ENCODE measurements at regions not wholly inside any gene's neighbourhood (a gene's known extent, or its start where the extent isn't known, plus 50 kb on each side); places are given as distances from the start of the nearest gene placed in this dataset.

DNA sequence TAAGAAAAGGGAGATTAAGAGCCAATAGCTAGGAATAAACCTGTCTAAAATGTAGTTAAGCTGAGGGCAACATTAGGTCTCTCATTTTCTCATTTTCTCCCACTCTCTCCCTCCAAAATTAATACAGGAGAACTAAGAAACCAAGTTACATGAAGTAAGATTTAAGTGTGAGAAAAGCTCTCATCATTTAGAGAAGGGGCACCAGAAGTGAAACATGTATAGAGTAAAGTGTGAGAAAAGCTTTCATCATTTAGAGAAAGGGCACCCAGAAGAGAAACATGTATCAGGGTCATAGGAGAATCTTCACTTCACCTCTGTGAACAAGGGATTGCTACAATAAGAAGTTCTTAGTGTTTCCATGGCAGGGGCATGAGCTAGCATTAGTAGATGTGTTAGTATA, 132.4 kb upstream of the CNTN1 start:
- DNase-seq: no peak

DNA sequence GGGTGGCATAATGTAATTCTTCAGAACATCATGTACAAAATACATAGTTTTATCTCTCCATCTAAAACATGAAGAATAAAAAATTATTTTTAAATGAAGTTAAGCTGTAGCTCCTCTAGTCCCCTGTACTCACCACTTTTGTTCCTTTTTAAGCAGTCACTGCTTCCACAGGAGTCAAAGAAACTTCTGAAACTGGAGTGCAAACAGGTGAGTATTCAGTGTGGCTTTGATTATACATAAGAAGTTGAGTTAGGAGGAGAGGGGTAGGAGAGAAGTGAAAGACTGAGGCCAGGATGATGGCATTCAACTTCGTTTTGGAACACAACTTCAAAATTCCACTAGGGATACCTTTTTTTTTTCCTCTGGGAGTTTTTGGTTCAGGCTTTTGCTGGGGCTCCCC, 131.4 kb upstream of the CNTN1 start:
- no peak for DNase-seq

DNA sequence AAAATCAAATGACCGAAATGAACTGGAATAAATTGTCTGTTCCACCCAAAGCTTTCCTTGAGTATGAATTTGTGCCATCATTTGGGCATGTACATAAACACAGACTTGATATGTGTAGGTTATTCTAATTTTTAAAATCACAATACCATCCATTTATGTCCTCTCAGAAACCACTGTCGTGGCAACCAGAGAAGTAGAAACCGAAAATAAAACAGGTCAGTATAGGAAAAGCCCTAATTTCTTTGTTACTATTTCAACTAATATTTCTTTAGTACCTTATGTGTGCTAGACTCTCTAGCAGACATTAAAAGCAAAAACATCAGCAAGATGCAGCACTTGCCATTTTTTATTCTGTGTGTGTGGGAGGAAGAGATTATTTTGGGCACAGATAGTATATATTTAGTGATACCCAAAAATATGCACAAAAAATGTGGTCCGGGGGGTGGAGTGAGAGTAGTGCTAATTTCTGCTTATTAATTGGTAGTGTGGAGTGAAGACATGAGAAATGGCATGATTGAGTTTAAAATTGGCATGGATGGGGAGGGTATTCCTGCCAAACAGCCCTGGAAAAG, 130.8 kb upstream of the CNTN1 start:
- no peak for DNase-seq

DNA sequence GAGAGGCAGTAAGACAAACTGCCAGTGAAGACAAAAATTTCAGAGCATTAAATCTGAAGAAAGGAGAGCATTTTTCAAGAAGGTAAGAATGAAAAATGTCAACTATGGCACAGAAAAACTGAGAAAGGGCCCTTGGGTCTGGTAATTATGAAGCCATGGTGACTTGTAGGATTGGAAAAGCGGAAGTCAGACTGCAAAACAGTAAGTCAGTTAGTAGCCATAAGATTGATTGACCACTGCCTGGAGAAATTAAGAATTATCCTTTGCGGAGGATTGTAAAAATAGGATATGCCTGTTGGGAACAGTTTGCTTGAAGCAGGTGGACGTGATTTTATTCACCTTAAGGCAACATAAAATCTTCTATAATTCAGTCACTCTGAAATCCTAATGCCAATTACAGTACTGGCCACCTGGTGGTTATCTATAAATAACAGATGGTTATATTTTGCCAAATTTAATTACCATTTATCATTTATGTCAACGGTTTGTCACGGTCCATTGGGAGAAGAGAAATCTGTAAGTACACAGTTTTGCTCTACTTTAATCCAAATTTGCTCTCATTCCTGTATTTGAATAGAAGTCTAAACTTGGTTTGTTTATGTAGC, 127.1 kb upstream of the CNTN1 start:
- no peak for DNase-seq

DNA sequence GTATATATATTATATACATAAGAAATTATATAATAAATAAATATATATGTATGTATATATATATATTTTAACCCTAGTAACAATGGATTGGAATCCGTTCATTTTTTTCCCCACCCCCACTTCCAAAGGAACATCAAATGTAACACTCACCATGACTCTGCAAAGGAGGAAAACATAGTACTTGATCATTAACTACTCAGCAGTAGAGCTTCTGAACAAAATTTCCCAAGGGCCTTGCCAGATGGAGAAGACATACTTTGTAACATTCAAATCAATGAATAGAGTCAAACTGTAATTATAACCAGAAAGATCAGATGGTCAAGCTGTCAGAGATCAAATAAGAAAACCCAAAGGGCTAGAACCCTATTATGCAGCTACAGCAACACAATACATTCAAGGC, 126.0 kb upstream of the CNTN1 start:
- no peak for DNase-seq

DNA sequence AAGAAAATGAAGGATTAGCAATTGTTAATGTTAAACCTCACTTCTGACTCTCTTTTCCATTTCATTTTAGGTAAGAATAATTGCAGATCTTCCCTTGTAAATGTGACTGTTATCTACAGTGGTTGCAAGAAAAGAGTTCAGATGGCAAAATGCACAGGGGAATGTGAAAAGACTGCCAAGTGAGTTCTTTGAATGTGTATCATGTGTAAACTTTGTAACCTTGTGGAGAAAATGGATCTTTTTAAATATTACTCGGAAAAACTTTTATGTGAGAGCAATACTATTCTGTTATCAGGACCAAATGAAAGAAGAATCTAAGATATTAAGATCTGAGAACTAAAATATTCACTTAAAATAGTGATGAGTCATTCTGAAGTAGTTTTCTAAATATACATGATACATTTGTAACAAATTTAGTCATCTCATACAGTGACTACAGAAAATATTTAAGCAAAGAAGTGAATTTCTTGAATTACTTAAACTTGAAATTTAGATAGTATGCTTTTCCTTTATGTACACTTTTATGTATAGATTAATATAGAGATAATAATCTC, 122.5 kb upstream of the CNTN1 start:
- DNase-seq: no peak

DNA sequence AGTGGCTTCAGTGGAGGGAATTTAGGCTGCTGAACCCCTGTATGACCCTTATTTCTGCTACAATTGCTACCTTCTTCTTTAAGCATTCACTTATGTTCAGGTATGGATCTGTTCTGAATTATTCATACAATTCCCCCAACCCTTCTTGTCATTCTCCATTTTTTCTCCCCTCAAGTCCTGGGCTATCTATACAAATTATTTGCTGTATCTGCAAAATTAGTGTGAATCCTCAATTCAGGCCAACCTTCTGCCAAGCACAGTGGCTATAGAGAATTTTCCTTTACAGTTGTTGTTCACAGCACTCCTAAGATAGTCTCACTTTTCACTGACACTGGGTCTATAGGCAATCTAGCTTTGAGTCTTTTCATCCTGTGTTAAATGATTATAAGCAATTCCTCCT, 119.2 kb upstream of the CNTN1 start:
- no peak for DNase-seq

DNA sequence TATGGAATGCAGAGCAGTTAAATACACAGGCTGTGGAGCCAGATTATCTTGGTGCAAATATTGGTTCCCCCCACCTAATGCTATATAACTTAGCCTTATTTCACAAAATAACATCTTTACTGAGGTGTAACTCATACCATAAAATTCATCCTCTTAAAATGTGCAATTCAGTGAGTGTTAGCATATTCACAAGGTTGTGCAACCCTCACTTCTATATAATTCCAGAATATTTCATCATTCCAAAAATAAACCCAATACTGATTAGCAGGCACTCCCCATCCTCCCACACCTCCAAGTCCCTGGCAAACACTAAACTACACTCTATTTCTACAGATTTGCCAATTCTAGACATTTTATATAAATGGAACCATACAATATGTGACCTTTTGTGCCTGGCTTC, 116.3 kb upstream of the CNTN1 start:
- no peak for DNase-seq

DNA sequence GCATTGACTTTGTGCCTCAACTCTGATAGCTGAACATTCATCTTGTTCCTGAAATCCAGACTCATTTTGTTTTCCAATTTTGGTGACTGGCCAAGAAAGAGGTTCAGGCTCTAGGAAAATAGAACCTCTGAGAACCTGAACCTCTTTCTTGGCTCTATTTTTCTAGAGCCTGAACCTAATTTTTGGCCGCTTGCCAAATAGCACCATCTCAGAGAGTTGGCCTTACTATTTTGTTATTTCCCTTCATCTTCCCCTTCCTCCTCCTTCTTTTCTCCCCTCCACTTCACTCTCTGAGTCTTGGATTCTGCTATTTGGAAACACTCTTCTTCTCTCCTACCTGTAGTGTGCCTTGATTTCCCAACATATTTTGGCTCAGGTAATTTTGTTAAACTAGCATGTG, 114.4 kb upstream of the CNTN1 start:
- DNase-seq: no peak

DNA sequence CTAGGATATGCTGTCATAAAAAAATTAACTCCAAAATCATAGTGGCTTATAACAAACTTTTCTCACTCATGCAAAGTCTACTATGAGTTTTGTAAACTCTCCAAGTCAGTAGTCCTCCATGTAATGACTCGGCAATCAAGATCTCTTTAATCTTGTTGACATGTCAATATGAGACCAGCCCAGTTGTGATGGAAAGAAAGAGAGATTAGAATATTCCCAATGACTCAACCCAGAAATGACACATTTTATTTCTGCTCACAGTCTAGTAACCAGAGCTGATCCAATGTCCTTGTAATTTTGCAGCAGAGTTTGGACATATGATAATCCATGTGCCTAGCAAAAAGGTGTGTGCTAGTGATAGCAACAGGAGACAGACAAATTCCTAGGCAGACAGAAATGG, 112.6 kb upstream of the CNTN1 start:
- no peak for DNase-seq

DNA sequence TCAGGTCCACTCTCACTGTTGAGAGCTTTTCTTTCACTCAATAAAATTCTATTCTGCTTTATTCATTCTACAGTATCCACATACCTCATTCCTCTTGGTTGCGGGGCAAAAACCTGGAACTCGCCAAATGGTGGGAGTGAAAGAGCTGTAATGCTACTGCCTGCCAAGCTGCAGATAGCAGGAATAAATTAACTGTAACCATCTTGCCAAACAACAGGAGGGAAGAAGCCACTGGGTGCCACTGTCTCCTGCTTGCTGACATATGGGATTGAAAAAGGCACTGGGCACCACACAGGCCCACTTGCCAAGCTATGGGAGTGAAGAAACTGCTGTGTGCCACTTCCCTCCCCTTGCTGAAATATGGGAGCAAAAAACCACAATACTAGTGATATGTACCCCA, 111.9 kb upstream of the CNTN1 start:
- no peak for DNase-seq

DNA sequence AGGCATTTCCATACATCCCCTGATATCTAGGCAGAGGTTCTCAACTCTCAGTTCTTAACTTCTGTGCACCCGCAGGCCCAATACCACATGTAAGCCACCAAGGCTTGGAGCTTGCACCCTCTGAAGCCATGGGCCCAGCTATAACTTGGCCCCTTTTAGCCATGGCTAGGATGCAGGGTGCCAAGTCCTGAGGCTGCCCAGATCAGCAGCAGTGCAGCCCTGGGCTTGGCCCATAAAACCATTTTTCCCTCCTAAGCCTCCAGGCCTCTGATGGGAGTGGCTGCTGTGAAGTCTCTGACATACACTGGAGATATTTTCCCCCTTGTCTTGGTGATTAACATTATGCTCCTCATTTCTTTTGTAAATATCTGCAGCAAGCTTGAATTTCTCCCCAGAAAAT, 110.3 kb upstream of the CNTN1 start:
- DNase-seq: no peak

DNA sequence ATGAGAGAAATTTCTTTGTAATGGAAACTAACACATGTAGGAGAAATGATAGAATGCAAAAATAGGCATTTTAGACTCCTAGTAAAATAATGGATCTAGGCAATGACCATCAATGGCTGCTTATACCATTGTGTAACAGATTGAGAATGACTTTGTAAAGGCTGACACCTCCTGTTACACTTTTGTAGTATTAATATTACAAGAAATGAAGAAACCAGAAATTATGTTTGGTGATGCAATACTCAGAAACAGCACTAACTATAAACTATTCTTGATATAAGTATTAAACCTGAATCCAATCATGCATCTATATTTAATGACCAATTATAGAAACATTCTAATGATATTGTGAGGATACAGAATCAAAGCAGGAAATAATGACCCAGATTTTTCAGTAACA, 108.5 kb upstream of the CNTN1 start:
- DNase-seq: no peak

DNA sequence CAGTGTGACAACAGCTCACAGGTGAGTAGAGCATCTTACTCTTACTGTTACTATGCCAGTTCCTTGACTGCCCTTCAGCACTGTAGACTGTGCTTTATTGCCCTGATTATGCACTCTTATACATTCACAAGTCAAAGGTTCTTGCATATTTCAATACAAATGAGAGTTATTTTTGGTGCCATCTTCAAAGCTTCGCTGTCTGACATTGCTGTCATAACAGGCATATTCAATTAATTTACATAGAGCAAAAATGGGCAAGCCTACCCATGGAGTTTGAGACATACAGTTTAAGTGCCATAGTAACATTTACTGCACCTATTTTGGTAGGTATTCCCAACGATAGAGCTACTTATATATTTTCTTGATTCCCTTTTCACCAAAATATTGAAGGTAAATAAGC, 107.5 kb upstream of the CNTN1 start:
- no peak for DNase-seq

DNA sequence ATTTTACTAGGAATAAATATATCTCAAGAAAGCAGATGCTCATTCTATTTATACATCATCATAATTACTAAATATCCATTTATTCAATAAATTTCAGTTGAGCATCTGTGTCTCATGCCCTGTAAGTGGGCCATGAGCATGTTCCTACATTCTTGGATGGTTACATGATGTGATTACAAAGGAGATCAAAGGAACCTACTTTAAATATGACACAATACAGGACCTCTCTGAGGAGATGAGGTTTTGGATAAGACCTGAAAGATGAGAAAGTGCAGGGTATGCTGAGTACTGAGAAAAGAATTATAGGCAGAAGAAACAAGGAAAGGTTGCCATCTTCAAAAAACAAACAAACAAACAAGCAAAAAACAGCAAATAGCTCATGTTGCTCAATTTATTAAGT, 105.4 kb upstream of the CNTN1 start:
- DNase-seq: no peak

DNA sequence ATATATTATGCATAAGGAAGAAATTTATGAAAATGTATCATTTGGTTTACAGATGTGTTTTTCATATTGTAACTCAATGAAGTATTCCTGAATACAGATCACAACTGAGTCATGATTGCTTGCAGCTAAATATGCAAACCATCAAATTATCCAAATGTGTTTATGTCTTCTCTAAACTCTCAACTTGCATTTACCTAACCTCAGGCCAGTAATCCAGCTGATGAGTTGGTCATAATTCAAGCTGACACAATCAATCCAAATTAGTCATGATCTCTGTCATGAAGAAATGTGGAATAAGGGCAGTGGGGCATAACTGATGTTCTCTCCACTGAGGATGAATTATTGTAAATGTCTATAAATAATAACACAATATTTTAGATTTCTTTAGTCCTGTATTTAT, 104.8 kb upstream of the CNTN1 start:
- DNase-seq: no peak

DNA sequence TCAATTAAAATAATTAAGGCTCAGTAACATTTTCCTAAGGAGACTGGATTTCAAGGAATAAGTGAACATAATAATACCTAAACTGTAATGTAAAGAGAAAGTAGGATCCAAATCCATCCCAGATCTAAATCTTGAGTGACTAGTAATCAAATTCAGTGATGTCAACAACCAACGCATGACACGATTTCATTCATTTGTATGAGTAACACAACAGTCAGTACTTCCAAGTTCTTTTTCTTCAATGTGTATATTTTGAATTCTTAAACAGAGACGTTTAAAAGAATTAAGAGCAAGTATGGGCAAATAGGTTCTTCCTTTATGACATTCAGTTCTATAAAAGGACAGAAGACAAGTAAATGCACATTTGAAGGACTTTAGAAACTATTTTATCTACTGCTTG, 104.3 kb upstream of the CNTN1 start:
- DNase-seq: no peak

DNA sequence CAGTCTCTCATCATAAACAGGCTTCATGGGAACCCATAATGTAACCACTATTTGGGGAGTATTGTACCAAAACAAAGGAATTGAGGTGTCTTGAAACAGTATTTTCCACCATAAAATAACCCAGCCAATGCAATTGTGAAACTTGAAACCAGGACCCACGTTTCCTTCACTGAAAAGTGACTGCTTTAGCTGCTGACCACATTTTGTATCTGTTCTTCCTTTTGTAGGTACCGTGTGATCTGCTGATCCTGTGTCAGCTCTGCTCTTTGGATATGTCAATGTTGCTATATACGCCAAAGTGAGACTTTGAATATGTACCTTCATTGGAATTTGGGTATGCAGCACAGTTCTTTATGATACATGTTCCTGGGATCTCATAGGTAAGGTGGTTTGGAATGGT, 95.1 kb upstream of the CNTN1 start:
- no peak for DNase-seq

DNA sequence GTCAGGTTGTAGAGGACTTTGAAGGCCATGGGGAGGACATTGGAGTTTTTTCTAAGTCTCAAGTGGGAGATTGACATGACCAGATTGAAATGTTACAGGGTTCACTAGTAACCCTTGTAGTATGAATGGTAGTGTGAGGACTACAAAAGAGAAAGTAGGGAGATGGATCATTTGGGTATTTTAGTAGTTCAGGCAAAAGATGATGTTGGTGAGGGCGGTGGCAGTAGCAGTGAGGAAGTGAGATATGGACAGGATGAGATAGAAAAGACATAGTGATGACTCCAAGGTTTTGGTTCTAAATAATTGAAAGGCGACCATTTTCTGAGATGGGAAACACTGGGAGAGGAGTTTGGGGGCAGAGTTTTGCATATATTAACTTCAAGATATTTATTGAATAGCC, 94.2 kb upstream of the CNTN1 start:
- DNase-seq: no peak

DNA sequence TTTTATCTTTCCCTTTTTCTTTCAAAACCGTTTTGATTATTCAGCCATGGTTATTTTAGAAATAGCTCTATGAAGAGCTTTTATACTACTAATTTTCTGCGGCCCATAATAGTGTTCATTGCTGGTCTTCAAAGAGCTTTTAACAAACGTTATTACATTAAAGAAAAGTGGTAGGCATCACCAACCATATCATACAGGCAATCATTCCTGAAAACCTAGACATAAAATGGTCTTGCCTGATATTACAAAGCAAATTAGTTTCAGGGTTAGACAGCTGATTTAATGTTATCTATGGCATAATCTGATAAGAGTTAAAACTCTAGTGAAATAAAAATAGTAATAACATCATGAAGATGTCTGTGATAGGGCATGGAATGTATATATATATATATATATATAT, 89.7 kb upstream of the CNTN1 start:
- no peak for DNase-seq

DNA sequence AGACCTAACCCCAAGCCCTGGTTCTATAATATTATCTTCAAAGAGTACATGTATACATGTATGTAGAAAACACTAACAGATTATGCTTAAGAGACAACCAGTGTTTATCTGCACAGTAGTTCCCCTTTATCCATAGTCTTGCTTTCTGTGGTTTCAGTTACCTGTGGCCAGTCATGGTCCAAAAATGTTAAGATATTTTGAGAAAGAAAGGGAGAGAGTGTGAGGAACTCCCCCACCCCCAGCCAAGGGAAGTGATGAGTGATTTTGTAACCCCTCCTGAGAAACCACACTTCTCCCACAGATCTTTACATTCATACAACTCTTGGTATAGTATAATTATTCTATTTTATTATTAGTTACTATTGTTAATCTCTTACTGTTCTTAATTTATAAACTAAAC, 77.3 kb upstream of the CNTN1 start:
- no peak for DNase-seq

DNA sequence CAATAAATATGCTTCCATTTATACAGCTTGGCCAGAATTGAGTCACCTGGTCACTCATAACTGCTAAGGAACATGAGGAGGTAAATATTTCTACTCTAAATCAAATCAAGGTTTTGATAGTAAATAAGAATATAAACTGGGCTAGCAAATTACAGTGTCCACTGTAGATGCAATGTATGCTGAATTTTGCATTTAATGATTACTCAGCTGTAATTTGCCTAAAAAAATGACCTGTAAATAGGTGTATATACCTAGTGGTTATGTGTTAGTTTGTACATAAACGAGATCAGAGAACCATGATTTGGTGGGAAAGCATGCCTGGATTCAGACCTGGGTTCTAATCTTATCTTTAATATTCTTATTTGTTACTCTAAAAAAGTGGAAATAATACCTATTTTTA, 76.6 kb upstream of the CNTN1 start:
- DNase-seq: no peak

DNA sequence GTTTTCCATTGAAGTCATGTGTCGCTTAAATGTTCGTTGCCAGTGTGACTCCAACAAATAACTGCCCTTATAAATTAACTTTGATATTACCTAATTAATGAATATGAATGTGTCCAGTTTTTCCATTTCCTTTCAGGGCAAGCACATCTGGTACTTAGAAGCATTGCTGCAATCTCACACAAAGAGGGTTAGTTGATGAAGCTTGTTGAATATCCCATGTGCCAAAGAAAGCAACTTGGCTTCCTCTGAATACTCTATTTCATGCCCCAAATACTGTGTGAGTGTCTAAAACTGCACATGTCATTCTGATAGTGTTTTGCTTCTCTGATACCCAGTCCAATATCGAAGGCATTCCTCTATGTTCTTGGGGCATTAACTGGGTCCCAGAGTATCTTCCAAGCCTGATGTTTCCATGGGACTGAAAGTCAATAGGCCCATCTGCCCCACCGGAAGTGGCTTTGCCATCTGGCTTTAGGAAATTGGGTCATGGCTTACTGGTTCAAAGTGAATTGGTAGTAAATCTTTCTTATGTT, 75.8 kb upstream of the CNTN1 start:
- DNase-seq: no peak

DNA sequence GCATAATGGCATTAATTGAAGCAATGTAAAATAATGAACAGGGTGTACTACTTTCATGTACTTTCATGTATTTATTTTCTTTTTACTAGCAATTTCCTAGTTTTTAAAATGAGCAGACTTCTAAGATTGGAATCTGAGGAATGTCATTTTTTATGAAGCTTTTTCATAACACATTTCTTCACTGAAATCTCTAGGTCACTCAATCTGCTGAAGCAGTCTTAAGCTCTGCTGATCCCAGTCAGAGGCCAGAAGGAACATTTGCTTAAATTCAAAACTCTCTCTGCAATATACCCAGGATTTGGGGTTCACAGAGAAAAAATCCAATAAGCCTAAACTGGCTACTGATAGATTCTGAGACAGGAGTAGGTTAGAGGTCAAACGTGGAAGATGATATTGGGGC, 73.6 kb upstream of the CNTN1 start:
- no peak for DNase-seq

DNA sequence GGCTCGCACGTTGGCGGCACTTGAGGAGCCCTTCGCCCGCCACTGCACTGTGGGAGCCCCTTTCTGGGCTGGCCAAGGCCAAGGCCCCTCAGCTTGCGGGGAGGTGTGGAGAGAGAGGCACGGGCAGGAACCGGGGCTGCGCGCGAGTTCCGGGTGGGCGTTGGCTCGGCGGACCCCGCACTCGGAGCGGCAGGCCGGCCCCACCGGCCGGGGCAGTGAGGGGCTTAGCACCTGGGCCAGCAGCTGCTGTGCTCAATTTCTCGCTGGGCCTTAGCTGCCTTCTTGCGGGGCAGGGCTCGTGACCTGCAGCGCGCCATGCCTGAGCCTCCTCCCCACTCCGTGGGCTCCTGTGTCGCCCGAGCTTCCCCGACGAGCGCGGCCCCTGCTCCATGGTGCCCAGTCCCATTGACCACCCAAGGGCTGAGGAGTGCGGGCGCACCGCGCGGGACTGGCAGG, 71.6 kb upstream of the CNTN1 start:
- DNase-seq: no peak
